ENCODE measurements at regions not wholly inside any gene's neighbourhood (a gene's known extent, or its start where the extent isn't known, plus 50 kb on each side); places are given as distances from the start of the nearest gene placed in this dataset.

DNA sequence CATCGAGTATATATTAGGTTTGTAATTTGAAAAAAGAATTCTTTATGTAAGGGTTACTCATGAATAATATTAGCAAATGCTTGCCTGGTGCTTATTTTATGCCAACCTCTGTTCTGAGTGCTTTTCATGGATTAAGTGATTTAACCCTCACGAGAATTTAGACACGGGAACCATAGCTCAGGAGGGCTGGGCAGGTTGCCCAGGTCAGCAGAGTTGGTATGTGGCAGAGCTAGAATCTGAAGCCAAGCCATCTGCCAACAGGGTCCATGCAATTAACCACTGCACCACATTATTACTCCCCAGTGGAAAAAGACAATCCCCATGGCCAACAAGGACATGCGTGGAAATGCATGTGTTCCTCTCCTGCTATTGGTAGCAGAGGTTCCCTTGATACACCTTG lies 345.6 kb downstream of the CDC5L start:
- H3T11ph ChIP-seq (ENCODE audit: low read length), result no peak overlapping the region
- no peak for DNase-seq
- H4K8ac ChIP-seq (replicated peaks; ENCODE audit: insufficient read length, low read depth, low read length), result no peak overlapping the region
- H2BK20ac ChIP-seq (ENCODE audit: low read depth, low read length, poor library complexity, severe bottlenecking), result no peak overlapping the region
- H3K4me2 ChIP-seq (ENCODE audit: insufficient read depth, insufficient read length, low read length), result no peak overlapping the region
- H3K9ac ChIP-seq (ENCODE audit: extremely low read depth, insufficient read length, low read length), result no peak overlapping the region
- H2BK5ac ChIP-seq (ENCODE audit: insufficient read length, low read length), result no peak overlapping the region
- H4K91ac ChIP-seq (ENCODE audit: insufficient read length, low read depth, low read length), result no peak overlapping the region
- no peaks in the 10 kb centered on the region for H3K23me2 ChIP-seq (ENCODE audit: insufficient read length, low read depth, low read length, poor library complexity, severe bottlenecking)
- H3K27ac ChIP-seq (ENCODE audit: insufficient read length, low read depth, low read length), result no peak overlapping the region
- no peaks in the 10 kb centered on the region for H4K20me1 ChIP-seq (ENCODE audit: control insufficient read depth, insufficient read depth, insufficient read length)
- no peaks in the 10 kb centered on the region for H3K79me1 ChIP-seq (ENCODE audit: insufficient read depth, low read depth, low read length, poor library complexity, severe bottlenecking)
- no peak overlapping the region for H3K27ac Mint-ChIP-seq
- H3K14ac ChIP-seq (ENCODE audit: insufficient read depth, low read length), result no peak overlapping the region
- no peak overlapping the region for H2AK5ac ChIP-seq (ENCODE audit: insufficient read length, low read length)
- WGBS (ENCODE audit: extremely low coverage, insufficient read length, low lambda C conversion rate), result 100% methylated on average over 1 of the region's 4 CpGs
- H3K9me3 ChIP-seq (ENCODE audit: control insufficient read depth, low read depth, low read length), result no peaks in the 10 kb centered on the region
- TF ChIP-seq, protein P1, sequence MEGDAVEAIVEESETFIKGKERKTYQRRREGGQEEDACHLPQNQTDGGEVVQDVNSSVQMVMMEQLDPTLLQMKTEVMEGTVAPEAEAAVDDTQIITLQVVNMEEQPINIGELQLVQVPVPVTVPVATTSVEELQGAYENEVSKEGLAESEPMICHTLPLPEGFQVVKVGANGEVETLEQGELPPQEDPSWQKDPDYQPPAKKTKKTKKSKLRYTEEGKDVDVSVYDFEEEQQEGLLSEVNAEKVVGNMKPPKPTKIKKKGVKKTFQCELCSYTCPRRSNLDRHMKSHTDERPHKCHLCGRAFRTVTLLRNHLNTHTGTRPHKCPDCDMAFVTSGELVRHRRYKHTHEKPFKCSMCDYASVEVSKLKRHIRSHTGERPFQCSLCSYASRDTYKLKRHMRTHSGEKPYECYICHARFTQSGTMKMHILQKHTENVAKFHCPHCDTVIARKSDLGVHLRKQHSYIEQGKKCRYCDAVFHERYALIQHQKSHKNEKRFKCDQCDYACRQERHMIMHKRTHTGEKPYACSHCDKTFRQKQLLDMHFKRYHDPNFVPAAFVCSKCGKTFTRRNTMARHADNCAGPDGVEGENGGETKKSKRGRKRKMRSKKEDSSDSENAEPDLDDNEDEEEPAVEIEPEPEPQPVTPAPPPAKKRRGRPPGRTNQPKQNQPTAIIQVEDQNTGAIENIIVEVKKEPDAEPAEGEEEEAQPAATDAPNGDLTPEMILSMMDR (conservative IDR thresholded peaks at IDR 0.05), result no peak
- H2BK15ac ChIP-seq (ENCODE audit: low read depth, low read length), result no peak overlapping the region
- H3K56ac ChIP-seq (ENCODE audit: insufficient read length, low read depth, low read length), result no peak overlapping the region
- no peak overlapping the region for H2BK12ac ChIP-seq (ENCODE audit: insufficient read length, low read depth, low read length)
- no peak overlapping the region for H3K18ac ChIP-seq (ENCODE audit: insufficient read length, low read depth, low read length)
- no peak overlapping the region for H2AFZ ChIP-seq (ENCODE audit: low read length)
- no peaks in the 10 kb centered on the region for H3K9me3 Mint-ChIP-seq
- no peak overlapping the region for H4K5ac ChIP-seq (ENCODE audit: insufficient read length, low read depth, low read length)
- no peak overlapping the region for H3K23ac ChIP-seq (ENCODE audit: insufficient read length, low read depth, low read length)
- H3K4ac ChIP-seq (ENCODE audit: low read depth, low read length), result no peak overlapping the region
- H3K27me3 Mint-ChIP-seq (ENCODE audit: low read depth), result peaks cover 3% of the 10 kb centered on the region
- peaks cover 3 to 4% of the 10 kb centered on the region in 2 experiments; a peak in 1 of 4 replicates for H3K4me1 Mint-ChIP-seq
- H3K27me3 ChIP-seq (ENCODE audit: insufficient read depth, low read length), result no peaks in the 10 kb centered on the region
- no peaks in the 10 kb centered on the region for H3K36me3 Mint-ChIP-seq (ENCODE audit: insufficient read depth in 1 of 3, low read depth in 3 of 3)
- no peak overlapping the region for H2BK120ac ChIP-seq (ENCODE audit: low read depth, low read length, poor library complexity, severe bottlenecking)
- H3K79me2 ChIP-seq (ENCODE audit: insufficient read depth, low read length), result no peaks in the 10 kb centered on the region
- no peaks in the 10 kb centered on the region for H3K4me1 ChIP-seq (ENCODE audit: insufficient read depth, low read length)
- no peak overlapping the region for H3K4me3 Mint-ChIP-seq

Measured in H9 (cell line).